GM23338 (cell line): ENCODE measurements at regions not wholly inside any gene's neighbourhood (a gene's known extent, or its start where the extent isn't known, plus 50 kb on each side); places are given as distances from the start of the nearest gene placed in this dataset.
"Not testable (repeated sequence)": the region's sequence is repeated elsewhere in the genome, so short reads cannot be mapped to it uniquely, and the experiment has no call there.

Source experiments
- ATAC-seq: fragments of 200-7000 bp; cut with Tn5 transposase; 3 replicates; pipeline ENCODE4 v1.9.1; 2020
- DNase-seq: peaks from one replicate; pipeline ENCODE4 v3.0.0-alpha.2; 2015; ENCODE audit warnings: low spot score
- H2AFZ ChIP-seq: fragments of 200-600 bp; sonication (generic); 2 replicates; pipeline ENCODE4 v1.8.0; 2016; ENCODE audit warnings: antibody characterized with exemption, mild to moderate bottlenecking, moderate library complexity
- H3F3A ChIP-seq: fragments of 200-600 bp; sonication (generic); replicated peaks from 2 replicates; pipeline ENCODE4 v1.8.0; 2017; ENCODE audit warnings: antibody characterized with exemption, mixed run types, low read depth
- H3K27ac ChIP-seq: fragments of 200-600 bp; sonication (generic); 2 replicates; pipeline ENCODE4 v1.6.1; 2016; ENCODE audit warnings: low read depth
- H3K27me3 ChIP-seq: fragments of 200-600 bp; sonication (generic); 2 replicates; pipeline ENCODE4 v1.8.0; 2016; ENCODE audit warnings: mild to moderate bottlenecking, mixed run types, moderate library complexity; ENCODE audit not compliant: insufficient read depth
- H3K36me3 ChIP-seq: fragments of 200-600 bp; sonication (generic); 2 replicates; pipeline ENCODE4 v1.8.0; 2016; ENCODE audit warnings: mild to moderate bottlenecking; ENCODE audit not compliant: insufficient read depth
- H3K4me1 ChIP-seq: fragments of 200-600 bp; sonication (generic); 2 replicates; pipeline ENCODE4 v1.8.0; 2016; ENCODE audit warnings: mild to moderate bottlenecking, moderate library complexity; ENCODE audit not compliant: insufficient read depth
- H3K4me2 ChIP-seq: fragments of 200-600 bp; sonication (generic); 2 replicates; pipeline ENCODE4 v1.7.1; 2017; ENCODE audit warnings: mixed run types
- H3K4me3 ChIP-seq: fragments of 200-600 bp; sonication (generic); 2 replicates; pipeline ENCODE4 v1.6.1; 2016; ENCODE audit warnings: mixed run types
- H3K79me2 ChIP-seq: fragments of 200-600 bp; sonication (generic); replicated peaks from 2 replicates; pipeline ENCODE4 v1.8.0; 2017; ENCODE audit warnings: mild to moderate bottlenecking; ENCODE audit not compliant: insufficient read depth
- H3K9me2 ChIP-seq: fragments of 200-600 bp; sonication (generic); 2 replicates; pipeline ENCODE4 v1.8.0; 2017; ENCODE audit not compliant: insufficient read depth
- H4K20me1 ChIP-seq: fragments of 200-600 bp; sonication (generic); replicated peaks from 2 replicates; pipeline ENCODE4 v1.8.0; 2017; ENCODE audit warnings: mild to moderate bottlenecking; ENCODE audit not compliant: insufficient read depth
- H3K27ac Mint-ChIP-seq: 2 replicates; pipeline ENCODE4 v1.8.0; 2020; ENCODE audit warnings: inconsistent platforms, mild to moderate bottlenecking, moderate library complexity, mixed read lengths
- H3K27me3 Mint-ChIP-seq: 3 replicates; pipeline ENCODE4 v1.8.0; 2022; ENCODE audit warnings: low read depth, mild to moderate bottlenecking, moderate library complexity, mixed read lengths, inconsistent platforms; ENCODE audit not compliant: insufficient read depth, poor library complexity
- H3K36me3 Mint-ChIP-seq: 3 replicates; pipeline ENCODE4 v1.8.0; 2021; ENCODE audit warnings: low read depth, mild to moderate bottlenecking, inconsistent platforms, moderate library complexity, mixed read lengths
- H3K4me1 Mint-ChIP-seq: 3 replicates; pipeline ENCODE4 v1.8.0; 2020; ENCODE audit warnings: mild to moderate bottlenecking, inconsistent platforms, mixed read lengths
- H3K4me3 Mint-ChIP-seq: 3 replicates; pipeline ENCODE4 v1.8.0; 2021; ENCODE audit warnings: moderate library complexity, mild to moderate bottlenecking, inconsistent platforms, mixed read lengths
- H3K9me3 Mint-ChIP-seq: 3 replicates; pipeline ENCODE4 v1.8.0; 2020; ENCODE audit warnings: moderate library complexity, mild to moderate bottlenecking, inconsistent platforms, mixed read lengths
- CREB1 ChIP-seq: fragments of 250-450 bp; sonication (Bioruptor Pico); IDR thresholded peaks from 2 replicates; pipeline ENCODE4 v1.5.0; 2020; ENCODE audit warnings: low read depth, mild to moderate bottlenecking, moderate library complexity
- CTCF ChIP-seq, 2 experiments: fragments of 200-600 bp in 1 of 2; sonication (generic) in 1 of 2; conservative IDR thresholded peaks; 2 replicates each; pipeline versions ENCODE4 v1.5.1 to v1.6.1; 2016 to 2017; ENCODE audit warnings: antibody characterized with exemption in 2 of 2, low read depth in 2 of 2, mild to moderate bottlenecking in 2 of 2, moderate library complexity in 1 of 2
- EZH2 ChIP-seq: fragments of 200-600 bp; sonication (generic); IDR thresholded peaks from one replicate; pipeline ENCODE4 v1.8.0; 2017; ENCODE audit warnings: antibody characterized with exemption, mild to moderate bottlenecking, low read depth; ENCODE audit not compliant: unreplicated experiment
- EZH2phosphoT487 ChIP-seq: fragments of 200-600 bp; sonication (generic); IDR thresholded peaks from one replicate; pipeline ENCODE4 v1.8.1; 2018; ENCODE audit warnings: antibody characterized with exemption; ENCODE audit not compliant: unreplicated experiment
- JUNB ChIP-seq: IDR thresholded peaks from one replicate; pipeline ENCODE4 v1.6.1; 2016; ENCODE audit warnings: antibody characterized with exemption; ENCODE audit not compliant: unreplicated experiment
- NANOG ChIP-seq: IDR thresholded peaks from 2 replicates; pipeline ENCODE4 v1.6.1; 2016; ENCODE audit warnings: antibody characterized with exemption, borderline replicate concordance
- POLR2AphosphoS5 ChIP-seq: IDR thresholded peaks from 2 replicates; pipeline ENCODE4 v1.6.1; 2016; ENCODE audit warnings: antibody characterized with exemption, low read depth
- REST ChIP-seq: IDR thresholded peaks from one replicate; pipeline ENCODE4 v1.6.1; 2018; ENCODE audit warnings: antibody characterized with exemption; ENCODE audit not compliant: unreplicated experiment
- STAT1 ChIP-seq: IDR thresholded peaks from one replicate; pipeline ENCODE4 v1.6.1; 2016; ENCODE audit warnings: antibody characterized with exemption; ENCODE audit not compliant: unreplicated experiment
- ZNF114 ChIP-seq: fragments of 250-450 bp; sonication (Bioruptor Pico); IDR thresholded peaks from 2 replicates; pipeline ENCODE4 v1.5.0; 2020; ENCODE audit warnings: mild to moderate bottlenecking, moderate library complexity
- ZNF331 ChIP-seq: fragments of 250-450 bp; sonication (Bioruptor Pico); IDR thresholded peaks from 2 replicates; pipeline ENCODE4 v1.5.0; 2020; ENCODE audit warnings: low read depth, mild to moderate bottlenecking, moderate library complexity
- ZNF462 ChIP-seq: fragments of 250-450 bp; sonication (Bioruptor Pico); IDR thresholded peaks from 2 replicates; pipeline ENCODE4 v1.5.0; 2020; ENCODE audit warnings: mild to moderate bottlenecking, moderate library complexity

GRCh38 chr5:84700545-84700944, 315.9 kb upstream of the EDIL3 start:
- H2AFZ ChIP-seq, ATAC-seq, H3K36me3 ChIP-seq, H4K20me1 ChIP-seq, H3K27ac Mint-ChIP-seq, H3K79me2 ChIP-seq, H3K9me2 ChIP-seq, H3F3A ChIP-seq, H3K4me3 Mint-ChIP-seq, H3K4me2 ChIP-seq, H3K27me3 Mint-ChIP-seq, H3K27ac ChIP-seq, H3K27me3 ChIP-seq, H3K4me3 ChIP-seq, H3K4me1 ChIP-seq, DNase-seq: not testable (repeated sequence)
- Mint-ChIP-seq H3K4me1 (peaks cover 12% of the 10 kb centered on the region), H3K36me3 (peaks cover 33% of the 10 kb centered on the region), H3K9me3 (peaks cover 29% of the 10 kb centered on the region)

GRCh38 chr5:84696651-84697050, 312.0 kb upstream of the EDIL3 start:
- H2AFZ ChIP-seq: no peak overlapping the region
- no peaks in the 10 kb centered on the region for H3F3A ChIP-seq
- 0 out of 2 replicates have a peak, but pooled peaks cover 4% of the 10 kb centered on the region for H3K9me2 ChIP-seq
- H3K4me1 Mint-ChIP-seq: no peaks in the 10 kb centered on the region
- H3K36me3 ChIP-seq: no peaks in the 10 kb centered on the region
- H3K79me2 ChIP-seq: no peaks in the 10 kb centered on the region
- H3K4me2 ChIP-seq: no peak overlapping the region
- no peak overlapping the region for H3K4me3 ChIP-seq
- no peak for ATAC-seq
- no peaks in the 10 kb centered on the region for H3K4me1 ChIP-seq
- peaks cover 27% of the 10 kb centered on the region for H3K9me3 Mint-ChIP-seq
- no peak overlapping the region for H3K4me3 Mint-ChIP-seq
- H3K27ac ChIP-seq: no peak overlapping the region
- no peak overlapping the region for H3K27ac Mint-ChIP-seq
- no peaks in the 10 kb centered on the region for H4K20me1 ChIP-seq
- H3K36me3 Mint-ChIP-seq: peaks cover 33% of the 10 kb centered on the region
- H3K27me3 Mint-ChIP-seq: peaks cover 5% of the 10 kb centered on the region
- no peak for DNase-seq
- H3K27me3 ChIP-seq: no peaks in the 10 kb centered on the region
- no peak for TF ChIP-seq NANOG
- no peak for TF ChIP-seq EZH2
- no peak for TF ChIP-seq POLR2AphosphoS5
- no peak for TF ChIP-seq CTCF (conservative IDR thresholded peaks at IDR 0.05; ENCODE audit: low read depth in 2 of 2)
- TF ChIP-seq ZNF462 (CRISPR knock-in tag): no peak
- TF ChIP-seq ZNF331: no peak
- no peak for TF ChIP-seq JUNB
- no peak for TF ChIP-seq STAT1
- TF ChIP-seq REST: no peak
- no peak for TF ChIP-seq EZH2phosphoT487
- no peak for TF ChIP-seq CREB1 (CRISPR knock-in tag)
- no peak for TF ChIP-seq ZNF114 (CRISPR knock-in tag)
